ENCODE measurements at regions not wholly inside any gene's neighbourhood (a gene's known extent, or its start where the extent isn't known, plus 50 kb on each side); places are given as distances from the start of the nearest gene placed in this dataset.

DNA sequence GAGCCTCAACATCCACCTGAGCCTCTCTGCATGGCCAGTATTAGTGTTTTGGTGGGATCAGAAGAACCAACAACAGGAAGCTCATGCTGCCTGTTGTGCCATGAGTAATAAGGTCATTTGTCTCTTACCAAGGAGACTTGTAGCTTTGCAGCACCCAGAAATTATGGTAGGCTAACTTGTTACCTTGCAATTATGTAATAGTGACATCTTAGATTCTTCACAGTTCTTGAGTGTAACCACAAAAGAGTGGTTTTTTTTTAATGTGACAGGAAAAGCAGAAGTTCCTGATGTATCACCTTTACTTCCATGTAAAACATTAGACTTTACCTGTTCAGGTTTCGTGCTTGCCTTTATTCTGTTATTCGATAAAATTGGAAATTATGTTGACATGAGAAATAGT, 263.9 kb upstream of the CXXC4 start:
- H3K27me3 ChIP-seq (replicated peaks in 1 of 7): no peaks in the 10 kb centered on the region
- no peak for TF ChIP-seq POLR2A (IDR thresholded peaks at IDR 0.05)
- H3K36me3 ChIP-seq: no peaks in the 10 kb centered on the region
- no peaks in the 10 kb centered on the region for H3K9me3 ChIP-seq
- no peak for DNase-seq
- 80 to 89% (median 82%) methylated on average over 2 of the region's 2 CpGs for WGBS, 5 donors
- intact Hi-C loops (cut with DNase I; ENCODE audit: low total_unique reads): no loop called here
- no peaks in the 10 kb centered on the region for H3K4me1 ChIP-seq
- no peak overlapping the region for H3K4me3 ChIP-seq
- no peak overlapping the region for H3K27ac ChIP-seq

DNA sequence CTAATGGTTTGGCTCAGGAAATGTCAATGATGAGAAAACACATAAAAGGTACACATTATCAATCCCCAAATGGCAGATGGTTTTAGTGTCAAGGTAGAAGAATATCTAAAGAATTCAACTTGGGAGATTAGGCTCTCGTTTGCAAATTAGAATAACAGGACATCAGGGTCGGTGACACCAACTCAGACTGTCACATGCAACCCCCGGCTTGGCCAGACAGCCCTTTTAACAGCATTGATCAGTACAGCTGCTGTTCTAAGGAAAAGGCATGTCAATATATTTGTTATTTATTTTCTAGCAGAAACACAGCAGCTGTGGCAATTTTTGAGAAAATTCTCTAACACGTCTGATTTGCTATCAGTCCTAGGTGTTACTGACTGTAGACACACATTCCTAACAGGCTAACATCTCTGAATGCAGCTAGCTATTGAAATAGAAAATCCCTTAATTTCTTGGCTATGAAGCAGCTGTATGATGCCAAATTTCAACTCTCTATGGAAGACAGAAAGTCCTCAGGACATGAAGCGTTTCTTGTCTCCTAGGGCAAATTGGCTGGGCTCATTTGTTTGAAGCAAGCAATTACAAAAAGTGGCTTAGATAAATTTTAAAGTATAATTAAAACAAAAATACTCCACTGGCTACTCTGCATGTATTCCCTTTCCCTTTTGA, 269.0 kb upstream of the CXXC4 start:
- H3K36me3 ChIP-seq: no peaks in the 10 kb centered on the region
- no peak for DNase-seq
- intact Hi-C loops (cut with DNase I; ENCODE audit: low total_unique reads): no loop called here
- H3K27me3 ChIP-seq (replicated peaks in 1 of 7): no peaks in the 10 kb centered on the region
- no peak overlapping the region for H3K4me3 ChIP-seq
- TF ChIP-seq POLR2AphosphoS5 (IDR thresholded peaks at IDR 0.05) (no peak), POLR2A (IDR thresholded peaks at IDR 0.05) (no peak)
- TF ChIP-seq, protein P1, sequence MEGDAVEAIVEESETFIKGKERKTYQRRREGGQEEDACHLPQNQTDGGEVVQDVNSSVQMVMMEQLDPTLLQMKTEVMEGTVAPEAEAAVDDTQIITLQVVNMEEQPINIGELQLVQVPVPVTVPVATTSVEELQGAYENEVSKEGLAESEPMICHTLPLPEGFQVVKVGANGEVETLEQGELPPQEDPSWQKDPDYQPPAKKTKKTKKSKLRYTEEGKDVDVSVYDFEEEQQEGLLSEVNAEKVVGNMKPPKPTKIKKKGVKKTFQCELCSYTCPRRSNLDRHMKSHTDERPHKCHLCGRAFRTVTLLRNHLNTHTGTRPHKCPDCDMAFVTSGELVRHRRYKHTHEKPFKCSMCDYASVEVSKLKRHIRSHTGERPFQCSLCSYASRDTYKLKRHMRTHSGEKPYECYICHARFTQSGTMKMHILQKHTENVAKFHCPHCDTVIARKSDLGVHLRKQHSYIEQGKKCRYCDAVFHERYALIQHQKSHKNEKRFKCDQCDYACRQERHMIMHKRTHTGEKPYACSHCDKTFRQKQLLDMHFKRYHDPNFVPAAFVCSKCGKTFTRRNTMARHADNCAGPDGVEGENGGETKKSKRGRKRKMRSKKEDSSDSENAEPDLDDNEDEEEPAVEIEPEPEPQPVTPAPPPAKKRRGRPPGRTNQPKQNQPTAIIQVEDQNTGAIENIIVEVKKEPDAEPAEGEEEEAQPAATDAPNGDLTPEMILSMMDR (IDR thresholded peaks at IDR 0.05 in 8 of 11, conservative IDR thresholded peaks at IDR 0.05 in 3 of 11): no peak
- WGBS, 5 donors: 38 to 77% (median 59%) methylated on average over 5 of the region's 5 CpGs
- no peak overlapping the region for H3K27ac ChIP-seq
- H3K9me3 ChIP-seq: no peaks in the 10 kb centered on the region
- H3K4me1 ChIP-seq: no peaks in the 10 kb centered on the region

DNA sequence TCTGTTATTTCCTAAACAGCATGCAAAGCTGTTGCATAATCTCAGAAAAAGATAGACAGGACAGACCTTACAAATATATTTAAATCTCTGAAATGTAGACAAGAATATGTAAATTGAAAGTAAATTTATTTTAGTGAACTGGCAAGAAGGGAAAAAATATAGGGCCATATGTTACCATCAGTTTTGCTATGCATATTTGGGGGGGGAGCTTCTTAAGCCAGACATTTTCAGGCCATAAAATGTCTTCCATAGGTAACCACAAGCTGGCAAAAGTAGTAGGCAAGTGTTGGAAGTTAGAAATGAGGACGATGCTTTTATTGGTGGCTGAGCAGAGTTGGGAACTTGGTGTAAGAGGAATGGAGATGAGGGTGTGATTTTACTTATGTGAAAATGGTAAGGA, 272.0 kb upstream of the CXXC4 start:
- H3K36me3 ChIP-seq: no peaks in the 10 kb centered on the region
- no peak for DNase-seq
- H3K4me3 ChIP-seq: no peak overlapping the region
- WGBS, 5 donors: 77 to 95% (median 85%) methylated on average over 1 of the region's 1 CpG
- H3K4me1 ChIP-seq: peaks cover 0 to 4% (median 0%) of the 10 kb centered on the region in 6 donors
- intact Hi-C loops (cut with DNase I; ENCODE audit: low total_unique reads): no loop called here
- H3K27me3 ChIP-seq (replicated peaks in 1 of 7): no peaks in the 10 kb centered on the region
- no peaks in the 10 kb centered on the region for H3K9me3 ChIP-seq
- no peak overlapping the region for H3K27ac ChIP-seq
- TF ChIP-seq, protein P1 (IDR thresholded peaks at IDR 0.05 in 8 of 11, conservative IDR thresholded peaks at IDR 0.05 in 3 of 11): no peak
- TF ChIP-seq POLR2AphosphoS5 (IDR thresholded peaks at IDR 0.05) (no peak), POLR2A (IDR thresholded peaks at IDR 0.05) (no peak)

DNA sequence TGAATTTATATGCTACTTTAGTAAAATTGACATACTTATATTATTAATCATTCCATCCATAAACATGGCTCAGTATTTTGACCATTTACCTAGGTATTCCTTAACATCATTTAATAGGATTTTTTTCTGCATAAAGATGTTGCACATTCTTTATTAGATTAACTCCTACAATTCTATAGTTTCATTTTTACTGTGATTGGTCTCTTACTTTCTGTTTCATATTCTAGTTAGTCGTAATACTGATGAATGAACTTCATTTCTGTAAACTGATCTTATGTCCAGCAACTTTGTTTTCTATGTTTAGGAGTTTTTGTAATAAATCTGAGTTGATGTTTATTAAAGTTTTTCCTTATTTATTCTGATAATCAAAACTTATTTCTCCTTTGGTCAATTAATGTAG, 278.2 kb upstream of the CXXC4 start:
- H3K27ac ChIP-seq: no peak overlapping the region
- no peak for DNase-seq
- TF ChIP-seq POLR2AphosphoS5 (IDR thresholded peaks at IDR 0.05): no peak
- no peak for TF ChIP-seq POLR2A (IDR thresholded peaks at IDR 0.05)
- TF ChIP-seq, protein P1 (IDR thresholded peaks at IDR 0.05 in 8 of 11, conservative IDR thresholded peaks at IDR 0.05 in 3 of 11): no peak
- no peaks in the 10 kb centered on the region for H3K9me3 ChIP-seq
- 5 to 25% (median 11%) methylated on average over 1 of the region's 1 CpG for WGBS, 5 donors
- H3K36me3 ChIP-seq: no peaks in the 10 kb centered on the region
- intact Hi-C loops (cut with DNase I; ENCODE audit: low total_unique reads): no loop called here
- peaks cover 0 to 21% (median 4%) of the 10 kb centered on the region in 6 donors for H3K4me1 ChIP-seq
- no peak overlapping the region for H3K4me3 ChIP-seq
- H3K27me3 ChIP-seq (replicated peaks in 1 of 7): no peaks in the 10 kb centered on the region
